LoVo (cell line): ENCODE measurements at regions not wholly inside any gene's neighbourhood (a gene's known extent, or its start where the extent isn't known, plus 50 kb on each side); places are given as distances from the start of the nearest gene placed in this dataset.

Experiments
- DNase-seq: peaks from one replicate; pipeline ENCODE4 v3.0.0-alpha.2; 2016; ENCODE audit warnings: low spot score

DNA sequence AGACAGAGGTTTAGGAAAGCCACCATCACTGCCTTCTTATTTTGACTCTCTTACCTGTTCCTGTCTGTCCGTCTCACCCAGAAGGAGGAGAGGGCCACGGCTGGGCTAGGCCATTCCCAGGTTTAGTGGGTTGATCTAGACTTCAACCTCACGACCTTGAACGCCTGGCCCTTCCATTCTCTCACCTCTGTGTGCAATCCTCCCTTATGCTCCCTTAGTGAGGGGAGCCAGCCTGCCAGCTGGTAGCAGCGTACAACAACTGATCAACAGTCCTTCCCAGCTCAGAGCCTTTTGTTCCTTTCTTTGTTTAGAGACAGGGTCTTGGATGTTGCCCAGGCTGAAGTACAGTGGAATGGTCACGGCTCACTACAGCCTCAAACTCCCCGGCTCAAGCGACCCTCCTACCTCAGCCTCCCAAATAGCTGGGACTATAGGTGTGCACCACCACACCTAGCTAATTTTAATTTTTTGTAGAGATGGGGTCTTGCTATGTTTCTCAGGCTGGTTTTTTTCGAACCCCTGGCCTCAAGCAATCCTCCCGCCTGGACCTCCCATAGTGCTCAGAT lies 123.9 kb downstream of the ZNF664 start:
- no peak for DNase-seq

DNA sequence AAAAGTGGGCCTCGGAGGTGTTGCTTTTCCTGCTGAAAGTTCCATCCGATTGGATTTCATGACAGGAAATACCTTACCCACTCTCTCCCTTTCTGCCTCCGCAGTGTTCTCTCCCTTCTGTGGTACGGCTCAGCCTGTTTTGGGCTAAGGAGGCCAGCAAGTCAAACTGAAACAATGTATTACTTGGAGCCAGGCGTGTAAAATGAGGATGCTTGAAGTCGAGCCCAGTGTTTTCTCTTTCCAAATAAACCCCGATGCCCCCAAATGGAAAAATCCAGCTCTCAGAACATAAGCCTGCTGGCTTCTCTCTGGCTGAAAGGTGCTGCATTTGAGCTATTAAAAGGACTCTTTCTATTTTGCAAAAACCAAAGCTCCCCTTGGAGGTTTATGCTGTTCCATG lies 124.7 kb downstream of the ZNF664 start:
- DNase-seq: no peak

DNA sequence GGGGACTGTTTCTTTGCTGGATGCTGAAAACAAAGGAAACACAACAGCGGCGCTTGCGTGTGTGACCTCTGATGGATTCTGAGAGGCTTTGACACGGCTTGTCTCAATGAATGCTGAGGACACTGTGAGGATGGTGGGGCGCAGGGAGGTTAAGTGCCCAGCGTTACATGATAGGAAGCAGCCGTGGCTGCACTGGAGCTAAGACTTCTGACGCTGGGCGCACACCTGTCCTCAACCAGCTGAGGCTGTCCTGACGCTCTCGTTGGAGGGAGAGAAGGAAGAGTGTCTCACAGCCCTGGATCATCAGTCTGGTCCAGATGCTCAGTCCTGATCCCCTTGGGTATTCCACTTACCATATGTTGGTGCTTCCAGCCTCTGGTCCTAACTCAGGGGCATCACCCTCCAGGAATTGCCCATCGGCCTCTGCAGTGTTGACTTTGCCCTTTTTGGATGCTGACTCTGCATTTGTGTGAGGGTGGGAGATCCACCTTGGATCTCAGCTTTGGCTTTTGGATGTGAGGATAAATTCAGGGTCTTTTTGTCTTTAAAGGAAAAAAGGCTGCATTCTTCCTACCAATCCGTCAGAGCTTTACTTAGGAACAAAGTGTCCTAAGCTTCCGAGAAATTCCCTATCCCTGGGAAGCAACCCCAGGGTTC lies 125.2 kb downstream of the ZNF664 start:
- no peak for DNase-seq

DNA sequence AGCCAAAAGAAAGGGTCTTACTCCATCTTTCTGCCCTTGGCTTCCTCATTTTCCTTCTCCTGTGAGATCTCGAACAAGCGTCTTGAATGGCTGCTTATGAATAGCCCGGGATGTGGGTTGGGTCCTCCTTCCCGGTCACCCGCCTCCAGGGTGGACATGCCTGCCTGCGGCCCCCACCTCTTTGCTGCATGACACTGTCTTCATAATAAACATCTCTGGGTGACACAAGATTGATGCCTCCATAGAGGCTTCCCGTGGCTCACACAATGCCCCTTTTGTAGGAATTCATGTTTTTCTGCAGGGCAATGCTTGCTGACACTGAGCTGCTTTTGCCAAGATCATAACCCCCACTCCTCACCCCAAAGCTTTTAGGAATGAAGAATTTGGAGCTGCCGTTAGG lies 125.9 kb downstream of the ZNF664 start:
- DNase-seq: no peak

DNA sequence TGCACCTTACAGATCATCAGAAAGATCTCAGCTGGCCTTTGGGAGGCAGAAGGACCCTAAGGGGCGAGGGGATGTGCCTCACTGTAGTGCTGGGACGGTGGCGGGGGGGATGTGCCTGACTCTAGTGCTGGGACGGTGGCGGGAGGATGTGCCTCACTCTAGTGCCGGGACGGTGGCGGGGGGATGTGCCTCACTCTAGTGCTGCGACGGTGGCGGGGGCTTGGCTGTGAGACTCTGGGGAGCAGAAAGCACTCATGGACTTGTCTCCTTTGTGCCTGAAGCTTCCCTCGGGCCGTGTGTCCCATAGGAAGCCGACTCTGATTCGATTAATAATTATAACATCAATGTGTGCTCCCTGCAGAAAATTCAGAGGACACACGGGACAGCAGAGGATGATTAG lies 126.6 kb downstream of the ZNF664 start:
- DNase-seq: no peak

DNA sequence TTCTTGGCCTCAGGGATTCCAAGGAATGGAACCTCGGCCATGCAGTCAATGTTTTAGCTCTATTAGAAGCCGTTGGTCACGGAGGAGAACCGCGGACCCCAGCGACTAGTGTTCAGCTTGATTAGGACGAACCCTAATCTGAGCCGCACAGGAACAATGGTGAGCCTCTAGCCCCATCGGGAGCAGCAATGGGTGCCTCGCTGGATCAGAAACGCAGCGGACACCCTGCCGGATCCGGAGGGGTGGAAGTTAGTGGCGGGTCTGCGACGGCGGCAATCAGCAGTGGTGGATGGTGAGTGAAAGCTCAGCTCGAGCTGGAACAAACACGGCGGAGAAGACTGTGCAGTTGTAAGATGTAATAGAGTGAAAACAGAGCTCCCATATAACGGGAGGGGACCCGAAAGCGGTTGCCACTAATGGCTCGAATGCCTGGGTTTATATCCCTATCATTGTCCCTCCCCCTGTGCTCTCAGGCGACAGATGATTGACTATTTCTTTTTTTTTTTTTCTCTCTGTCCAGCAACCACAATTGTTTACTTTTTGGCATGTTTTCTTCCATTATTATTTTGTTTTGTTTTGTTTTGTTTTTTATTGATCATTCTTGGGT lies 127.7 kb downstream of the ZNF664 start:
- DNase-seq: no peak

DNA sequence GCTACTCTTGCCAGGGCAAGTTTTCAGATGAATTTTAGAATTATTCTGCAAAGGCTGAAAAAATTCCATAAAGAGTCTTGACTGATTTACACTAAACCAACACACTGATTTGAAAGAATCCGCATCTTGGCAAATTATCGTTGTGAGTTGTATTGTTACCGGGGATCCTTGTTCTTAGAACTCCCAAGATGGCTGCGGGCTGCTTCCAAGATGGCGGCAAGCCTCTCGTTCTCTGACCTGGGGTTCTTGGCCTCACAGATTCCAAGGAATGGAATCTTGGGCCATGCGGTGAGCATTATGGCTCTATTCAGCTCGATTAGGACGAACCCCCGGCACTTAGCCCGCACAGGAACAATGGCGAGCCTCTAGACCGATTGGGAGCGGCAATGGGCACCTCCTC lies 132.5 kb downstream of the ZNF664 start:
- no peak for DNase-seq

DNA sequence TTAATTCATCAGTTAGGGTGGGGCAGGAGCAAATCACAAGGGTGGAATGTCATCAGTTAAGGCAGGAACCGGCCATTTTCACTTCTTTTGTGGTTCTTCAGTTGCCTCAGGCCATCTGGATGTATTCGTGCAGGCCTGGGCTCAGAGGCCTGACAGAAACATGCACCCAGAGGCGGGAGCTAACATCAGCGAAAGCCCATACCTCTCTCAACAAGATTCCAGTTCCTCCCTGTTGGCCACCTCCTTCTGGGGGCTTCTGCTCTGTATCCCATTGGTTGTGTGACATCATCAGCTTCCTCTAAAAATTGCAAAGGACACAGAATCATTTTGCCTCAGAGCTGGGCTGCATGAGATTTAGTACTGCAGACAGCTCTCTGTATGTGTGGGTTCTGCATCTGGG lies 134.3 kb downstream of the ZNF664 start:
- DNase-seq: no peak

DNA sequence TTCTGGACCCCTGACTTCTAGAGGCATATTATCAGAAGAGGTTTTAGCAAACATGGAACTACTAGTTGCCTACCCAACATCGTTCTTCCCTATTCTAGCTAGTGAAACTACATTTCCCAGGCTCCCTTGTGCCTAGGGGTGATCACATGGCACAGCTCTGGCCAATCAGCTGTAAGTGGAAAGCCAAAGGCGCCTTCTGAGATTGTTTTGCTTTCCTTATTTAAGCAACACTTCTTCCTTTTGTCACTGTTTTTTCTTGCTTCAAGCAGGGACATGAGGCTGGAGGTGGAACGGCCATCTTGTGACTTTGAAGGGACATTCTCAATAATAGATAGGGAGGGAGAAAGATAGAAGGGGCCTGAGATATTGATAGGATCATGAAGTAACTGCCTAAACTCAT lies 136.7 kb downstream of the ZNF664 start:
- no peak for DNase-seq

DNA sequence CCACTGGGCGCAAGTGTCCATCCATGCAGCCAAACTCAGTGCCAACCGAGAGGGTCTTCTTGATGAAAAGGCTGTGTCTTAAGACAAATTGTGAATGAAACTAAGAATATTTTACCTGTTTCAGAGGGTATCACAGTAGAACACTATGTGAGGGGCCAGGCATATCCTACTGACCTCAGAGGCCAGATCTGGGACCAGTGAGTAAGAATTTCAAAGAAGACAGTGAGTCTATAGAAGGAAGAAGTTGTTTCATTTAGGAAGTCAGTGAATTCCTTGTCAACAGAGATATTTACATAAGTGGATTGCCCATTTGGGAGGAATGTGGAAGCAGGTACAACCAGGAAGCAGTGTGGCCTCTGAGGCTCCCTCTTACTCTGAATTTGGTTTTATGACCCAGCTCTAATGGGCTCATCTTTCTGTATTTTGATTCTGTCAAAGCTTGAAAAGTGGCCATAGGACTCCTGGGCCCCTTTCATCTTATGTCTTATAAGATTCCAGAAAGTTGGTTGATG lies 137.4 kb downstream of the ZNF664 start:
- DNase-seq: no peak

DNA sequence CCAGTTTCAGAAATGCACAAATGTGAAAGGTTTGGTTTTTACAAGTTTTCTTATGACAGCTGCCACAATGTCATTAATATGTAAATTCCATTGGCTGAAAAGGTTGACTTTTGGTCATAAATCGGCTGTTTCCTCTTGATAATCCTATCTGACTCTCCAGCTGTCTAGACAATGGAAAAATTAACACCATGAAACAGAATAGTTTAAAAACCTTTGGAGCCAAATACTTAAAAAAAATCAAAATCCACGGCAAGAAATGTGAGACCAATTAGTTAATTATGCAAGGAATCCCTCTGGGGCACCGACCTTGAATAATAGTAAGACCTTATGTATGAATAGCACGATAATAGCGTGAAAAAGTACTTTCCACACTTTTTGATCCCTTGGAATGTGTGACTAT lies 138.0 kb downstream of the ZNF664 start:
- no peak for DNase-seq

DNA sequence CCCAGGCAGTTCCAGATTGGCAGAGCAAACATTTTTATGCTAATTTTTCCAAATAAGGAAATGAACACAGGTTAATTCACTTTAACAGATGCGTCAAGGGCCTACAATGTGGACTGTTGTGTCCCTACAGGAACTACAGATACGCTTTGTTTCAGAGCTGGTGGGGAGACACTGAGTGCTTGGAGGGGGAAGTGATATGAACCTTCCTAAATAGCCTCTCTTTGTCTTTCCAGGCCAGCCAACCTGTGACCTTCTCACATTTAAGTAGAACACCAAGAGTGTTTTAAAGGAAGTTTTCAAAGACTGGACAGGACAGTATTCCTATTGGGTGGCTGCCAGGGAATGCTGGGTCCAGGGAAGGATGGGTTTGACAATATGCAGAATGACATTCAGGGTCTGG lies 141.3 kb downstream of the ZNF664 start:
- DNase-seq: no peak

DNA sequence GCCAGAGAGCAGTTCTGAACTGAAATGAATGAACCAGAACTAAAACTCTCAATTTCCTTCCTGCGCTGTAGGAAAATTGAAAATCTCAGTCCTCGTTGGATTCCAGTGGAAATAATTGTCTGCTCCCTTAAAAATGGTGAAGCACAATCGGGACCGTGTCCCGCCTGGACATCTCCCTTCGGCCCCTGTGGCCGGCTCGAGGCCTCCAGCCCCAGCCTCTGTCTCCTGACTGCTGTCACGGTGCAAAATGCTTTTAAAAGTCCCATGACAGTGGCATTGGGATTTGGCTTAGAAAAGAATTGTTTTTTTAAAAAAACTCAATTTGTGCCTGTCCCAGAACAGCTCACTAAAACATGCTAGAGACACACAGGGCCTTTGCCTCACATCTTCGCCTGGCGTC lies 142.5 kb downstream of the ZNF664 start:
- no peak for DNase-seq

DNA sequence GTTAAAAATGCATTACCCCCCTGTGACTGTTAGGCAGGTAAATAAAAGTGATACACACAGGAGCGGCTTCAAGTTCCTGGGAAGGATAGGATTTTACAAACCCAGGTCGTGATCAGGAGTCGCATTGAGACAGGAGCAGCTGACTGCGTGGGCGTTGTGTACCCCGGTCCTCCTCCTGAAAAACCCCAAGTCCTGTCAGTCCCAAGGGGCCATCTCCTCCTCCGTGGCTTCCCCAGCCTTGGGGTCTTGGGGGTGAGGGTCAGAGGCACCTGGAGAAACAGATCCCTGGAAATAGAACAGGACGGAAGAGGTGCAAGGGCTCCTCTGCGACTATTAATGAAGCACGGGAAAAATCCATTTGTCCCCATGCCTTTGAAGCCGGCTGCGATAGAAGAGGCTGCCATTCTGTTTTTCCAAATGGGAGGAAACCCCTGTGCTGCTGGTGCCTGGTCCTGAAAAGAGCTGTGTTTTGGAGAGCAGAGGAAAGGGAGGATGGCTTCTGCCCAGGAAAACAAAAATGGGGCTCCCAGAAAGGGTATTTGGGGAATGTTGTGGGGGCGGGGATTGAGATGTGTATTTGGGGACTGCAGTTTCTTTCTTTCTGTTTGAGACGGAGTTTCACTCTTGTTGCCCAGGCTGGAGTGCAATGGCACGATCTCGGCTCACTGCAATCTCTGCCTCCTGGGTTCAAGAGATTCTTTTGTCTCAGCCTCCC lies 143.1 kb downstream of the ZNF664 start:
- no peak for DNase-seq

DNA sequence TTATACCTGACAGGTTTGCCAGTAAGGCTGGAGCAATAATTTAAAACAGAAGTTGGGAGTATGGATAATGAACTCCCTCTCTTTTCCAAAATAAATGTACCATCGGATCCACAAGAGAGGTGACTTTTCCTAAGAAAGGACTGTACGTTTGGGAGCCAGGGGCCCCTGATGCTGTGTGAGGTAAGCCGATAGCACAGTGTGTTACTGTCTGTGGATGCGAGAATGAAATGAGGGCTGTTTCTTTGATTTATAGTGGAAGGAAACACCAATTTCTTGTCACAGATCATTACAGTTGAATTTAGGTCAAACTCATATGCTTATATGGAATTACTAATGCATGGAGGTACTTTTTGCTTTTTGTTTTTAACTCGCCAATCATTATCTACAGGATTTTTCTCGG lies 147.7 kb downstream of the ZNF664 start:
- no peak for DNase-seq

DNA sequence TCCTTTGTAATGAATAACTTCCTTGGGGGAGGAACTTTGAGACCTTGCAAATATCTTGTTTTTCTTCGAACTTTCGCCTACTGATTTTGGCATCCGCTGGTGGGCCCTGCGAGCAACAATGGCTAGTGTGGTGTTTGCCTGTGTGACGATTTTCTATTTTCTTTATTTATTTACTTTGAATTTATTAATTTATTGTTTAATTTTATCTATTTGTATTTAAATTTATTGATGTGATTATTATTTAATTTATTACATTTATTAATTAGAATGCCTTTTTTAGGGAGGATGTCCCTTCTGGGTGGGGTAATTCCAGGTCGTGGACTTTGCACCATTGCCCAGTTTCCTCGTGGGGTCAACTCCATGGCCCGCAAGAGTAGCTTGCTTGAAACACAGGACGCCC lies 149.7 kb downstream of the ZNF664 start:
- DNase-seq: no peak

DNA sequence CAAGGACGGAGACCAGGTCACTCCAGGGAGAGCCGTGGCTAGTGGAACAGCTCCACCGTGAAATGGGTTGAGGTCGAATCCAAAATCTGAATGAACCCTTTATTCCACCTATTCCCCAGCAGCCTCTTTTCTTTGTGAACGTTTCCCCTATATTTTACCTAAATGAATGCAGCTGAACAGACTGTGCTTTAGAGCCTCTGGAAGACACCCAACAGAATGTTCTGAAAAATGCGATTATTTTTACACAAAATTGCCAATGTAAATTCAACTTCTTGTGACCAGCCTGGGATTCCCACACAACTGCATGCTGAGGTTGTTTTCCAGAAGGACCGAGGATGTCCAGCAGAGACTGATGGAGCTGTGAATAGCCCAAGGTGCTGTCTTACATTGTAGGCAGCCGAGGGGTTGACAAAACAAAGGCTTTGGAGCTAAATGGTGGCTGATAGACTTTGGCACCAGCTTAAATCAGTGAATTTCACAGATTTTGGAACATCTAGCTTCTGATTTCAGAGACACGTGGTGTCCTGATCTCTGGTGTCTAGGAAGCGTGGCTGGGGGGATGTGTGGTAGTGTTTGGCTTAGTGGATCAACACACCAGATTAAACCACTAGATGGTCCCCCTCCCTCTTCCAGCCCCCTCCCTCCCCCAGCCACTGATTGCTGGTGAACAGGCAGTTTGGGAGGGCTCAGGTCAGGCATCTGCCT lies 150.4 kb downstream of the ZNF664 start:
- DNase-seq: no peak

DNA sequence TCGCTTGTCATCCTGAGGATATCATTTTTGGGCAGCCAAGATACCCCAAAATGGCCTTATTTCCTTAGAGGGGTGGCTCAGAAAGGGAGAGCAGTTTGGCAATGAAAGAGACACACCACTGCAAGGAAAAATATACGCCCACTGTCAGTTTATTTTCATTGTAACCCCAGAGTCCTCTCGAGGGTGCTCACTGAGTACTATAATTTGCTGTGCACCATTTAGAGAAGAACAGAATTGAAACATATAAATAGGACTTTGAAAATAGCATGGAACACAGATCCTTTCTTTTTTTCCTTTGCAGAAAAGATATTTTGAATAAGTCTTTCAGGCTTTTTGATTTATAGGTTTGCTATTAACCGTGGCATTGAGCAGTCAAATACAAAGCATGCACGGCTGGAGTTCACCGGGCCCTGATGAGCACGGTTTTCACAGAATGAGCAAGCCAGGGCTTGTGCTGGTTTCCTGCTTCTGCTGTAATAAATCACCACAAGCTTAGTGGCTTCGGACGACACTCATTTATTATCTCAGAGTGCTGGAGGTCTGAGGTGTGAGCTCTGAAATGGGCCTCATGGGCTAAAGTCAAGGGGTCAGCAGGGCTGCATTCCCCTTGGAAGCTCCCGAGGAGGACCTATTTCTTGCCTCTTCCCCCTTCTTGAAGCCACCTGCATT lies 152.3 kb downstream of the ZNF664 start:
- no peak for DNase-seq

DNA sequence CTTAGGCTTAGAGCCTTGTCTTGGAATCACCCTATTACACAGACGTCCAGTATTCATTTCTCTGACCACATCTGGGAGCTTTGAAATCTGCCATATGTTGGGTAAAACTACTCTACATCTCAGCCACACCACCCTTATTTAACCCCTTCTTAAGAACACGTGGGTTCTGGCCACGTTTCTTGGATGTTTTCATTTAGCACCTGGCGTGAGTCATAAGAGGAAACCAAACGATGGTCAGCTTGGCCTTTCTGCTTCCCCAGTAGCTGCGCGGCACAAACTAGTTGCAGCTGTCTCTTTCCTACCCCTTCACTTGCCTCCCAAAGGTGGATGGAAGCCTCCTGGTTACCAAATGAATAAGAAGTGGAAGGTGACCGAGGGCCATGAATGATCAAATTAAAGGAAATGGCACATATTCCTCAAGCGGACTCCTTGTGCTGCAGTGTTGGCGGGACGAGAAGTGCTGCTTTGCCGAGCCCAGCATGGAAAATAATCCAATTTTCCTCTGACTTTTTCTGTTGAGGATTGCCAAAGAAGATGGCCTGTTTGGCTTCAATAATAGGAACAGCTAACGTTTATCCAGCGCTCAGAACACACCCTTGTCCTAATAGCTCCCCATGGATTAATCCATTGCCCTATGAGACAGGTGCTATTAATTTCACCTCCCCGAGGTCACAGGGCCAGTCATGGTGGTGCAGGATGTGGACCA lies 154.1 kb downstream of the ZNF664 start:
- DNase-seq: no peak

DNA sequence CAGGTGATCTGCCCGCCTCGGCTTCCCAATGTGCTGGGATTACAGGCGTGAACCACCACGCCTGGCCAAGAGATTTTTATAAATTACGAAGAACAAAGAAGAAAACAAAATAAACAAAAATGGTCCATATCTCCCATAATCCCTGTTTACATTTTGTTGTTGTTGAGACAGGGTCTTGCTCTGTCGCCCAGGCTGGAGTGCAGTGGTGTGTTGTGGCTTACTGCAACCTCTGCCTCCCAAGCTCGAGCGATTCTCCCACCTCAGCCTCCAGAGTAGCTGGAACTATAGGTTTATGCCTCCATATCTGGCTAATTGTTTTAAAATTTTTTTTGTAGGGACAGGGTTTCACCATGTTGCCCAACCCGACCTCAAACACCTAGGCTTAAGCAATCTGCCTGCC lies 156.1 kb downstream of the ZNF664 start:
- no peak for DNase-seq
